Stimulated activated CD8-positive, alpha-beta memory T cell treated with anti-CD3 and anti-CD28 coated beads, Interleukin-4, amount 100 ng/mL, for 4 hours (primary cell): ENCODE measurements at regions not wholly inside any gene's neighbourhood (a gene's known extent, or its start where the extent isn't known, plus 50 kb on each side); places are given as distances from the start of the nearest gene placed in this dataset.

Experiments used
- DNase-seq, 2 donors: peaks; one replicate each; pipeline ENCODE4 v3.0.0-alpha.2; 2020; ENCODE audit warnings: low read depth in 2 of 2, low spot score in 1 of 2

- no peak for DNase-seq
Measured at GRCh38 chr13:105112561-105112960, 1422.9 kb downstream of the EFNB2 start.

- DNase-seq, result no peak
Measured at GRCh38 chr13:105107781-105108180, 1427.7 kb downstream of the EFNB2 start.

- DNase-seq, result no peak
Measured at GRCh38 chr13:105105471-105105870, 1430.0 kb downstream of the EFNB2 start.

- no peak for DNase-seq
Measured at GRCh38 chr13:105097521-105097920, 1437.9 kb downstream of the EFNB2 start.

- DNase-seq, result no peak
Measured at GRCh38 chr13:105089858-105090643, 1445.4 kb downstream of the EFNB2 start.

GRCh38 chr13:105087945-105088344 is 1447.5 kb downstream of the EFNB2 start:
- no peak for DNase-seq

- DNase-seq, result no peak
Measured at GRCh38 chr13:105084931-105085330, 1450.5 kb downstream of the EFNB2 start.

GRCh38 chr13:105083992-105084391 is 1451.5 kb downstream of the EFNB2 start:
- DNase-seq, result no peak

- DNase-seq, result no peak
Measured at GRCh38 chr13:105074755-105075154, 1460.7 kb downstream of the EFNB2 start.

- no peak for DNase-seq
Measured at GRCh38 chr13:105073041-105073440, 1462.4 kb downstream of the EFNB2 start.

- DNase-seq, result no peak
Measured at GRCh38 chr13:105070452-105070851, 1465.0 kb downstream of the EFNB2 start.

GRCh38 chr13:105069106-105069505 is 1466.4 kb downstream of the EFNB2 start:
- DNase-seq, result no peak

- no peak for DNase-seq
Measured at GRCh38 chr13:105063676-105064075, 1471.8 kb downstream of the EFNB2 start.

- no peak for DNase-seq
Measured at GRCh38 chr13:105059786-105060185, 1475.7 kb downstream of the EFNB2 start.

- DNase-seq, result no peak
Measured at GRCh38 chr13:105058517-105058916, 1476.9 kb downstream of the EFNB2 start.

GRCh38 chr13:105052711-105053110 is 1482.8 kb downstream of the EFNB2 start:
- no peak for DNase-seq

- no peak for DNase-seq
Measured at GRCh38 chr13:105050686-105051085, 1484.8 kb downstream of the EFNB2 start.

- DNase-seq, result no peak
Measured at GRCh38 chr13:105048677-105049076, 1486.8 kb downstream of the EFNB2 start.

GRCh38 chr13:105047676-105048295 is 1487.7 kb downstream of the EFNB2 start:
- DNase-seq, result no peak

GRCh38 chr13:105037110-105037509 is 1498.4 kb downstream of the EFNB2 start:
- no peak for DNase-seq

GRCh38 chr13:105035092-105035491 is 1500.4 kb downstream of the EFNB2 start:
- no peak for DNase-seq

- DNase-seq, result no peak
Measured at GRCh38 chr13:105033999-105034398, 1501.5 kb downstream of the EFNB2 start.

GRCh38 chr13:105031306-105031705 is 1504.2 kb downstream of the EFNB2 start:
- no peak for DNase-seq
